ENCODE measurements at regions not wholly inside any gene's neighbourhood (a gene's known extent, or its start where the extent isn't known, plus 50 kb on each side); places are given as distances from the start of the nearest gene placed in this dataset.

DNA sequence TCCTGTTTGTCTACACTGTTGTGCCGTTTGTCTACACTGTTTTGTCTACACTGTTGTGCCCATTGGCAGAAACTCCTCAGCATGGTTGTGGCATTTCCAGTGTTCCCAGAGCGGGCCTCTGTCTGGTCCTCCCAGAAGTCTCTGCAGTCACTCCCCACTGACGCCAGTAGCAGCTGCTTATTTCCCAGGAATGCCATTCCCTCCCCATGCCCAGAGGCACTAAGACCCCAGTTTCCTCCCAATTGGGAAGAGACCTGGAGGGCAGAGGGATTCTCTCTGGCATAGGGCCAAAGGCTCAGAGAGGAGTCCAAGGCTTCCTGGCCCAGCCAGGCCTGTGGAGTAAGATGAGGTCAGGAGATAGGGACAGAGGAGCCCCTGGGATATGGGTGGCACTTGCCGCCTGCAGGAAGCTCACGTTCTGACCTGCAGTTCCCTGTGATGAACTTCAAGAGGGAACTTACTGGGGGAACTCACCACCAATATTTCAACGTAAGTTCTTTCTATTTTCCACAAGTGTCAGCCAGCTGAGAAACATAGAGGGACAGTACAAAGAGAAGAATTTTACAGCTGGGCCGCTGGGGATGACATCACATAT, 69.1 kb downstream of the TNFAIP2 start (continued):
- TF ChIP-seq NFAT5 (CRISPR knock-in tag; IDR thresholded peaks at IDR 0.05) = no peak
- TF ChIP-seq, protein P1, sequence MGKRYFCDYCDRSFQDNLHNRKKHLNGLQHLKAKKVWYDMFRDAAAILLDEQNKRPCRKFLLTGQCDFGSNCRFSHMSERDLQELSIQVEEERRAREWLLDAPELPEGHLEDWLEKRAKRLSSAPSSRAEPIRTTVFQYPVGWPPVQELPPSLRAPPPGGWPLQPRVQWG (CRISPR knock-in tag; IDR thresholded peaks at IDR 0.05; ENCODE audit: borderline replicate concordance, low read depth) = no peak
- TF ChIP-seq TCF7L2 (IDR thresholded peaks at IDR 0.05; ENCODE audit: low read depth, low read length) = no peak
- no peak for TF ChIP-seq NR2C2 (CRISPR knock-in tag; IDR thresholded peaks at IDR 0.05; ENCODE audit: borderline replicate concordance)
- no peak; the same call in 1 of the 2 replicates for TF ChIP-seq SALL1 (CRISPR knock-in tag; IDR thresholded peaks at IDR 0.05)
- peak; percentile 15; the same call in 1 of the 2 replicates for TF ChIP-seq ZFX (CRISPR knock-in tag; IDR thresholded peaks at IDR 0.05; ENCODE audit: low read depth)
- no peak for TF ChIP-seq ZNF605 (CRISPR knock-in tag; IDR thresholded peaks at IDR 0.05)
- TF ChIP-seq ZNF572 (CRISPR knock-in tag; IDR thresholded peaks at IDR 0.05) = 0 out of 2 replicates have a peak, but pooled peaks have one; percentile 31
- TF ChIP-seq SP5 (CRISPR knock-in tag; IDR thresholded peaks at IDR 0.05; ENCODE audit: borderline replicate concordance, low read depth) = no peak
- 0 out of 2 replicates have a peak, but pooled peaks have one; percentile 33 for TF ChIP-seq HDAC1 (CRISPR knock-in tag; IDR thresholded peaks at IDR 0.05)
- peak; percentile 33 for TF ChIP-seq ZNF687 (CRISPR knock-in tag; IDR thresholded peaks at IDR 0.05)
- TF ChIP-seq FOXO1 (CRISPR knock-in tag; IDR thresholded peaks at IDR 0.05) = no peak
- no peak for TF ChIP-seq IRF9 (CRISPR knock-in tag; IDR thresholded peaks at IDR 0.05; ENCODE audit: borderline replicate concordance)
- TF ChIP-seq ATF3 (CRISPR knock-in tag; IDR thresholded peaks at IDR 0.05) = 0 out of 2 replicates have a peak, but pooled peaks have one; percentile 25
- 0 out of 2 replicates have a peak, but pooled peaks have one; percentile 28 for TF ChIP-seq ZNF784 (CRISPR knock-in tag; IDR thresholded peaks at IDR 0.05; ENCODE audit: borderline replicate concordance)
- TF ChIP-seq CREM (IDR thresholded peaks at IDR 0.05) = no peak
- TF ChIP-seq CREM (CRISPR knock-in tag; IDR thresholded peaks at IDR 0.05) = no peak
- no peak for TF ChIP-seq ZNF121 (CRISPR knock-in tag; IDR thresholded peaks at IDR 0.05)

Data from HepG2 (cell line).